HG03378 (cell line): ENCODE measurements at regions not wholly inside any gene's neighbourhood (a gene's known extent, or its start where the extent isn't known, plus 50 kb on each side); places are given as distances from the start of the nearest gene placed in this dataset.

Experiments
- ATAC-seq: cut with Tn5 transposase; IDR thresholded peaks from one replicate; pipeline ENCODE4 v1.9.1; 2021; ENCODE audit warnings: mild to moderate bottlenecking, moderate library complexity; ENCODE audit not compliant: unreplicated experiment

- ATAC-seq: no peak
These were observed 1081.0 kb downstream of the VRK1 start for GRCh38 chr14:97878206-97878605.

- ATAC-seq: no peak
These were observed 1081.5 kb downstream of the VRK1 start for GRCh38 chr14:97878727-97879126.

- ATAC-seq: no peak
These were observed 1090.5 kb downstream of the VRK1 start for GRCh38 chr14:97887690-97888089.

- no peak for ATAC-seq
These were observed 1091.1 kb downstream of the VRK1 start for GRCh38 chr14:97888331-97888730.

- no peak for ATAC-seq
These were observed 1094.3 kb downstream of the VRK1 start for GRCh38 chr14:97891515-97891914.

- no peak for ATAC-seq
These were observed 1097.4 kb downstream of the VRK1 start for GRCh38 chr14:97894552-97894951.

- ATAC-seq: no peak
These were observed 1103.1 kb downstream of the VRK1 start for GRCh38 chr14:97900196-97900854.

GRCh38 chr14:97902630-97903029 lies 1105.4 kb downstream of the VRK1 start:
- ATAC-seq: no peak

- ATAC-seq: no peak
These were observed 1106.6 kb downstream of the VRK1 start for GRCh38 chr14:97903821-97904220.

GRCh38 chr14:97912217-97912616 lies 1115.0 kb downstream of the VRK1 start:
- no peak for ATAC-seq

GRCh38 chr14:97916100-97916499 lies 1118.9 kb downstream of the VRK1 start:
- no peak for ATAC-seq

GRCh38 chr14:97916669-97917568 lies 1119.7 kb downstream of the VRK1 start:
- no peak for ATAC-seq

GRCh38 chr14:97920201-97920600 lies 1123.0 kb downstream of the VRK1 start:
- no peak for ATAC-seq

- no peak for ATAC-seq
These were observed 1124.1 kb downstream of the VRK1 start for GRCh38 chr14:97921296-97921695.

- ATAC-seq: no peak
These were observed 1127.9 kb downstream of the VRK1 start for GRCh38 chr14:97924922-97925613.

- no peak for ATAC-seq
These were observed 1133.0 kb downstream of the VRK1 start for GRCh38 chr14:97930166-97930565.

GRCh38 chr14:97931273-97931672 lies 1134.1 kb downstream of the VRK1 start:
- no peak for ATAC-seq

GRCh38 chr14:97942921-97943320 lies 1145.7 kb downstream of the VRK1 start:
- no peak for ATAC-seq

- no peak for ATAC-seq
These were observed 1146.4 kb downstream of the VRK1 start for GRCh38 chr14:97943619-97944018.

- ATAC-seq: no peak
These were observed 1147.2 kb downstream of the VRK1 start for GRCh38 chr14:97944380-97944779.

GRCh38 chr14:97945631-97946030 lies 1148.4 kb downstream of the VRK1 start:
- ATAC-seq: no peak

GRCh38 chr14:97946240-97946639 lies 1149.1 kb downstream of the VRK1 start:
- no peak for ATAC-seq
